NK-92 treated with Interleukin-12 subunit alpha and Interleukin-12 subunit beta, amount 100 ng/mL, for 24 hours (cell line): ENCODE measurements at regions not wholly inside any gene's neighbourhood (a gene's known extent, or its start where the extent isn't known, plus 50 kb on each side); places are given as distances from the start of the nearest gene placed in this dataset.

Experiments used
- DNase-seq: peaks from one replicate; lab custom pipeline; 2025; lab: John Stamatoyannopoulos, UW

DNA sequence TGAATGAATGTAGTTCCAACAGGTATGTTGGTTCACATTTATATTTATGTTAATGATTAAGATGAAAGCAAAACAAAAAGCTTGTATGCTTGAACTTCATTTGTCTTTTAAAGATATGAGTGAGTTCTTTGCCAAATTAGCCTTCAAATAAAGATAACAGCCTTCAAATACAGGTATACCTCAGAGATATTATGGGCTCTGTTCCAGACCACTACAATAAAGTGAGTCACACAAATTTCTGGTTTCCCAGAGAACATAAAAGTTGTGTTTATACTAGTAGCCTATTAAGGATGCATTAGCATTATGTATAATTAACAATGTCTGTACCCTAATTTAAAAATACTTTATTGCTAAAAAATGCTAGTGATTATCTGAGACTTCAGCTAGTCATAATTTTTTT, 245.3 kb upstream of the MAN1A1 start:
- no peak for DNase-seq

GRCh38 chr6:119591235-119591634, 241.7 kb upstream of the MAN1A1 start:
- no peak for DNase-seq

- no peak for DNase-seq
Measured at GRCh38 chr6:119590066-119590465, 240.5 kb upstream of the MAN1A1 start.

- DNase-seq, result no peak
Measured at GRCh38 chr6:119587537-119587936, 238.0 kb upstream of the MAN1A1 start.

DNA sequence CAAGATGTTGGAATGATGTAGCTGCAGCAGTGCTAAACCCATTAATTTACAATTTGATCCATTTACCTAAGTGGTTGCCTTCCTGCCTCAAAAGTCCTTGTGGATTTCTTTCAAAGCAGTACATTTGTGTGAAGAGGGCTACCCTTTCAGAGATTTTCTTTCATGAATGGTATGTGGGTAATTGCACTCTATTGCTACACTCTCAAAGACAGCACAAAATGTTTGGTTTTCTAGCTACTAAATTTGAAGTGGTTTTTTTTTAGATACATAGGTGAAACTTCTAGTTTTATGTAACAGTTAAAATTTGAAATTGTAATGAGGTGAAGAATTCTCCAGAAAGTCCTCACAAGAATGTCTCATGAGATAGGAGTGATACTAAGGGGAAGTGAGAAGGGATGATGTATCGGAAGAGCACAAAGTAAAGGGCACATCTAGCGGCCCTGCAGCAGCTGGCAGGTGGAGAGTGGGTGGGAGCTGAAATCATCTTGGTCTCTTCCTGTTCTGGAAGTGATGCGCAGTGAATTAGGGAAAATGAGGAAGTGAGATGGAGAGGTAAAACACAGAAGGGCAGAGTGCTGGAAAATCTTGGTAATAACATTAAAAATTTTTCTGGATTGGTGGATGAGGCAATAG, 236.8 kb upstream of the MAN1A1 start:
- DNase-seq, result no peak

DNA sequence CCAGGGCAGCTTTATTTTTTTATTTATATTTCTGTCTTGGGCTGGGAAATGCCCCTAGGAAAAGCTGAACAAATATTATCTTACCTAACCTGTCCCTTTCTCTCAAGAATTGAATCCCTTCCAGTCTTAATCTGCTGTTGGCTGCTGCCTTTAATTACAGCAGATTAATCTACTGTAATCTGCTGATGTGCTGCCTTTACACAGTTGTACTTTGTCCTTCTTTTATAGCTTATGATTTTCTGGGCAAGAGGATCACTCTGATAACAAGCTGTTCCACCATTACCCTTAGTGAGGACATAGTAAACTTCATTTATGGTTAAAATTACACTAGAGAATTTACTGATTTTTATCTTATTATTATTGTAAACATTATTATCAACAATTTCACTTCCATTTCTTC, 234.5 kb upstream of the MAN1A1 start:
- DNase-seq, result no peak

DNA sequence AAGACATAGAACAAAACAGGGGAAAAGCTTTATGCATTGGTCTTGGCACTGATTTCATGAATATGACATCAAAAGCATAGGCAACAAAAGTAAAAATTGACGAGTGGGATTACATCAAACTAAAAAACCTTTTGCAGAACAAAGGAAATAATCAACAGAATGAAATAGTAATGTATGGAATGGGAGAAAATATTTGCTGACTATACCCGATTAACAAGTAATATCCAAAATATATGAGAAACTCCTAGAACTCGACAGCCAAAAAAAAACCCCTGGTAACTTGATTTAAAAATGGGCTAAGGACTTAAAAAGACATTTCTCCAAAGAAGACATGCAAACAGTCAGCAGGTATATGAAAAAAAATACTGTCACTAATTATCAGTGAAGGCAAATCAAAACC, 231.7 kb upstream of the MAN1A1 start:
- no peak for DNase-seq

- DNase-seq, result no peak
Measured at GRCh38 chr6:119575721-119576120, 226.2 kb upstream of the MAN1A1 start.

GRCh38 chr6:119568580-119568979, 219.0 kb upstream of the MAN1A1 start:
- DNase-seq, result no peak

GRCh38 chr6:119566546-119567260, 217.1 kb upstream of the MAN1A1 start:
- DNase-seq, result no peak

DNA sequence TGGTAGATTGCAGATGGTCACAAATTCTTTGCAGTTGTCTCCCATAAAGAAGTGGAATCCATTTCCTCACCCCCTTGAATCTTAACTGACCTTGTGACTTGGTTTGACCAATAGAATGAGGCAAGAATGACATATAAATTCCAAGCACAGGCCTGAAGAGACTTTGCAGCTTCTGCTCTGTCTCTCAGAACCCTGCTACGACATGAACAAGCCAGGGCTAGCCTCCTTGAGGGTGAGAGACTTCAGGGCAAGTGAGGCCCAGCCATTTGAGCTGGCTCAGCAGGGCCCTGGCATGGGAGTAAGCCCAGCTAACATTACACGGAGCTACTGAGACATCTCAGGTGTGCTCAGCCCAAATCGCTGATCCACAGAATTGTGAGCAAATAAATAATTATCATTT, 216.3 kb upstream of the MAN1A1 start:
- DNase-seq, result no peak

GRCh38 chr6:119562168-119562567, 212.6 kb upstream of the MAN1A1 start:
- no peak for DNase-seq

DNA sequence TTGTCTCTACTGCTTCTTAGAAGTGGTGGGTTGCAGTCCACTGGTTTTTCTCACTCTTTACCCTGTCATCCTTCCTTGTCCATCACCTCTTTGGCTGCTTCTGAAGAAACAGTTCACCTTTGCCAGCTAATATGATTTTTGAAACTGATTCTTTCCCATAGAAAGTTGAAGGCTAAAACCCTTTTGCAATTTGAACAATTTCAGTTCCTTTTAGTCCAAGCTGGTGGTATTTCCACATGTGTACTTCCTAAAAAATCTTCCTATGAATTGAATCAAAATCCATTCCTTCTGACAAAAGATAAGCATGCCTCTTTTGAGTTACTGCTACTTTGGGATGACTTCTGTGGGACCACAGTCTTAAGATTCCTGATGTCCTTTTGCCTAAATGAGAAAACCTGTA, 210.0 kb upstream of the MAN1A1 start:
- no peak for DNase-seq

GRCh38 chr6:119557239-119557638, 207.7 kb upstream of the MAN1A1 start:
- no peak for DNase-seq

- no peak for DNase-seq
Measured at GRCh38 chr6:119552021-119552420, 202.5 kb upstream of the MAN1A1 start.

GRCh38 chr6:119547024-119547423, 197.5 kb upstream of the MAN1A1 start:
- DNase-seq, result no peak

GRCh38 chr6:119545245-119545644, 195.7 kb upstream of the MAN1A1 start:
- DNase-seq, result no peak

DNA sequence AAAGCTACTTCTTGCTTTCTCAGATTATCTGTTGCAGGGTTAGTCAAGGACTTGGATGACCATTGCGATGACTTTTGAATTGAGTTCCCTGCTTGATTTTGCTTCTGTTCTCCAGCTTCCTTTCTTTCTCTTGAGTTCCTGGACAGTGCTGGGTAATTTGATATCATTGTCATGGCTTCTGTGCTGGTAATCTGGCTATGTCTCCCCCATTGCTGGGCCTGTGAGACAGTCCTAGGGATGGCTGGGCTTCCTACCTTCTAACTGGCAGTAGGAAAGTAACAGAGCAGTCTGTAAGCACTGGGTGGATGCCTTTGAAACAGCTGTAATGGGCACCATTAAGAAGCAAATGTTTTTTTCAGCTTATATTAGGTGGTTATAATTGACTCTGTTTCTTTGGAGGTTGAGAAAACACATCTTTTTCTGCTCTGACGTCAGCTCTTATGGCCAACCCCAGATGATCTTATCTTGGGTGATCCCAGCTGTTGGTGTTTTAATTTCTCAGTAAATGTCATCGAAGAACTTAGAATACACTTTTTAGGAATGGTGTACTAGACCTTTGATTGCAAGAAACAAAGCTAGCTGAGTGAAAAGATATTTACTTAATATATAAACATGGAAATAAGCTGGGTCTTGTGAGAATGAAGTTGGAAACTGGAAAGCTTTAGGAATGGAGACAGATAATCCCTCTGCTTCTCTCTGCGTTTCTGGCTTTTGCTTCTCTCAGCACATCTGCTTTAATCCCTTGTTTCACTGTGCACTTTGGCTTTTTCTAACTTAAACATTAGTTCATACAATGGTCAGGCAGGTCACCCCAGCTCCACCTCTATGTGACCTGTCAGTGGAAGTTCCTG, 195.0 kb upstream of the MAN1A1 start:
- DNase-seq, result no peak

DNA sequence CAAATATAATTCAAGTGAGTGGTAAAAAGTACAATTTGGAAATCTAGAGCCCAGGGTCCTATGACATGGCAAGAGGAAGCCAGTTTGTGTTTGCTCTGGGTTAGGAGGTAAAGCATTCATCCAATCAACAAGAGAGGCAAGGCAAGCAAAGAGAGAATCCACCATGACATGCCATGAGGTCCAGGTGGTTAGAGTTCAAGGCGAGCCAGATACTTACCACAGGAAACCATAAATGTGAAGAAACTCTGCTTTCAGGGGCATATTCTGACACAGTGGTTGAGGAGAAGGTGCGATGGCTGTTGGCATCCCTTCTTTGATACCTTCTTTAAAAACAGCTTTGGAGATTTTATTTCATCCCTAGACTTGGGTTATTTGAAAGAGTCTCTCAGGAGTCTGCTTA, 193.8 kb upstream of the MAN1A1 start:
- no peak for DNase-seq

DNA sequence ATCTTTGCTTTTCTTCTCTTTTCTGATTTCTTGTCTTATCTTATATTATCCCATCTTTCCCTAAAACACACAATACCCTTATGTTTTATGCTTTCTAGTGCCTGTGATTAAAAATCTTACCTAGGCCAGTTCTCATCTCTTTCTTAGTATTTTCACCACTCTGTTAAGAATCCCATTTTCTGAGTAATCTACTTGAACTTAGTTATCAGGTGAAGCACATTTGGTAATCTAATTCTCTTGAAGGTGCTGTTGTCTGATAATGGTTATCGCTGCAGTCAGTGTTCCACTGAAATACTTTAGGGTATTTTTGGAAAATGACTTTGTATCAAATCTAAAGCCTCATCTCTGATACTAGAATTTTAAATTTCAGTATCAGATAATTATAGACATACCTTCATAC, 192.5 kb upstream of the MAN1A1 start:
- DNase-seq, result no peak

DNA sequence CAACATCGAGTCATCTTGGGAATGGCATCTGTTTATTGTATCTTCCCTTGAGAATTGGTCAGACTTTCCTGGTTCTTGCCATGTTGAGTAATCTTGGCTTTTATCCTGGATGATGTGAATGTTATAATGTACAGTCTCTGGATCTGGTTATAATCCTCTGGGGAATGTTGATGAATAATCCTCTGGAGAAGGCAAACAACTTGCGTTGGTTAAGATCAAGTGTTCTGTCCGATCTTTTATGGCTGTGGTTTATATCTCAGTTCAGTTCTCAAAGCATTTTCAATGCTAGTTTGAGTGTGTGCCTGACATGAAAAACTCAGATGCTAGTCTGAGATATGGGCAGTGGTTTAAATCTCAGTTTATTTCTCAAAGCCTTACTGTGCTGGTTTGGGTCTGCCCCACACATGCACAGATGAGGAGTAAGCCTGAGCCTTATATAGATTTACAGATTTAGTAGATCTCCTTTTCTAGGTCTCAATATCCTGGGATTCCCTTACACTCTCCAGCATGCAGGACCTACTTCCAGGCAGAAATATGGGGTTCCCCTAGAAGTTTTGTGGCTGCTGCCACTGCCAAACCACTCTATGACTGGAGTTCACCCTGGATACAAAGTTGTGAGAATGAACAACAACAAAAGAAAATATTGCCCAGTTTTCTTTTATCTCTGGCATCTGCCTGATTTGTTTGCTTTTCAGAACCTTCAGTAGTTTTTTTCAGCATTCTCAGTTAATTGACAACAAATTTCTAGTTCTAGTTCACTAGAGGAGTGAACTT, 191.8 kb upstream of the MAN1A1 start:
- no peak for DNase-seq

GRCh38 chr6:119540417-119540816, 190.9 kb upstream of the MAN1A1 start:
- DNase-seq, result no peak
